Sigmoid colon (tissue), 4 donors: ENCODE measurements at regions not wholly inside any gene's neighbourhood (a gene's known extent, or its start where the extent isn't known, plus 50 kb on each side); places are given as distances from the start of the nearest gene placed in this dataset.

Experiments
- CTCF ChIP-seq, 4 experiments: fragments of 450-650 bp in 3 of 4; fragments of 200-600 bp in 1 of 4; IDR thresholded peaks; one replicate each; pipeline ENCODE4 v1.5.1; 2016 to 2019; ENCODE audit warnings: antibody characterized with exemption in 4 of 4, mild to moderate bottlenecking in 3 of 4, moderate library complexity in 2 of 4
- EP300 ChIP-seq, 4 donors: sonication (generic); formaldehyde crosslinking; IDR thresholded peaks; one replicate each; pipeline ENCODE4 v1.6.1; 2017; ENCODE audit warnings: antibody characterized with exemption in 4 of 4
- POLR2A ChIP-seq, 2 donors: fragments of 450-650 bp; IDR thresholded peaks; one replicate each; pipeline ENCODE4 v1.6.1; 2016; ENCODE audit warnings: antibody characterized with exemption in 2 of 2, mild to moderate bottlenecking in 2 of 2, moderate library complexity in 2 of 2
- POLR2AphosphoS5 ChIP-seq, 4 donors: sonication (generic); formaldehyde crosslinking; IDR thresholded peaks; one replicate each; pipeline ENCODE4 v1.6.1; 2017; ENCODE audit warnings: antibody characterized with exemption in 4 of 4

- TF ChIP-seq EP300 (IDR thresholded peaks at IDR 0.05) = no peak
- TF ChIP-seq CTCF (IDR thresholded peaks at IDR 0.05) = no peak
- no peak for TF ChIP-seq POLR2A (IDR thresholded peaks at IDR 0.05)
- no peak for TF ChIP-seq POLR2AphosphoS5 (IDR thresholded peaks at IDR 0.05)
Observed at GRCh38 chr17:70905796-70906195, 736.5 kb downstream of the KCNJ2 start.
